ENCODE measurements at regions not wholly inside any gene's neighbourhood (a gene's known extent, or its start where the extent isn't known, plus 50 kb on each side); places are given as distances from the start of the nearest gene placed in this dataset.

DNA sequence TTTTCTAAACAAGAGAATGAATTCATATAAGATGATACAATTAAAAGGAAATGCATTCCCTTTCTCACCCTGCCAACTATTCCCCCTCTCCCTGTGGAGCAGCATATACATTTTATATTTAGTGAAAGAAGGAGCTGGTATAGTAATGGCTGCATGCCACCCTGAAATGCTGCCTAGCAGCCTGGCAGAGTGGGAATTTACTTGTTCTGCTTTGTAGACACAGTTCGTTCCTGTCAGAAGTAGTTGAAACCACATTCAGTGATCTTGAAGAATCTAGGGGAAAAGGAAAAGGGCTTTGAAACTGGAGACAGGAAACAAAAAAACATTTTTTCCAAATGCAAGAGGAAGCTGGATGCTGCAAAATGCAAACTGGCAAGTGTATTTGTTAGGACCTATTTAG, 176.0 kb upstream of the PLEKHA5 start:
- H3K9me3 ChIP-seq: no peaks in the 10 kb centered on the region
- TF ChIP-seq, protein P1, sequence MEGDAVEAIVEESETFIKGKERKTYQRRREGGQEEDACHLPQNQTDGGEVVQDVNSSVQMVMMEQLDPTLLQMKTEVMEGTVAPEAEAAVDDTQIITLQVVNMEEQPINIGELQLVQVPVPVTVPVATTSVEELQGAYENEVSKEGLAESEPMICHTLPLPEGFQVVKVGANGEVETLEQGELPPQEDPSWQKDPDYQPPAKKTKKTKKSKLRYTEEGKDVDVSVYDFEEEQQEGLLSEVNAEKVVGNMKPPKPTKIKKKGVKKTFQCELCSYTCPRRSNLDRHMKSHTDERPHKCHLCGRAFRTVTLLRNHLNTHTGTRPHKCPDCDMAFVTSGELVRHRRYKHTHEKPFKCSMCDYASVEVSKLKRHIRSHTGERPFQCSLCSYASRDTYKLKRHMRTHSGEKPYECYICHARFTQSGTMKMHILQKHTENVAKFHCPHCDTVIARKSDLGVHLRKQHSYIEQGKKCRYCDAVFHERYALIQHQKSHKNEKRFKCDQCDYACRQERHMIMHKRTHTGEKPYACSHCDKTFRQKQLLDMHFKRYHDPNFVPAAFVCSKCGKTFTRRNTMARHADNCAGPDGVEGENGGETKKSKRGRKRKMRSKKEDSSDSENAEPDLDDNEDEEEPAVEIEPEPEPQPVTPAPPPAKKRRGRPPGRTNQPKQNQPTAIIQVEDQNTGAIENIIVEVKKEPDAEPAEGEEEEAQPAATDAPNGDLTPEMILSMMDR (IDR thresholded peaks at IDR 0.05; ENCODE audit: insufficient read depth in 1 of 2, low read depth in 1 of 2, low read length in 1 of 2, severe bottlenecking in 1 of 2, unreplicated experiment in 1 of 2): no peak
- intact Hi-C loops (cut with micrococcal nuclease; ENCODE audit: unreplicated experiment): no loop called here
- no peak overlapping the region for H3K4me3 ChIP-seq (ENCODE audit: low read depth, low read length)
- no peaks in the 10 kb centered on the region for H3K9me3 Mint-ChIP-seq (ENCODE audit: unreplicated experiment)
- H3K27me3 ChIP-seq (replicated peaks; ENCODE audit: control insufficient read depth, insufficient read depth, low read length): no peaks in the 10 kb centered on the region
- H3K4me1 Mint-ChIP-seq (ENCODE audit: low read depth, unreplicated experiment): peaks cover 7% of the 10 kb centered on the region
- no peaks in the 10 kb centered on the region for H3K36me3 ChIP-seq (ENCODE audit: control insufficient read depth, insufficient read depth, low read length)
- no peaks in the 10 kb centered on the region for H3K27me3 Mint-ChIP-seq (ENCODE audit: insufficient read depth, unreplicated experiment)
- DNase-seq: no peak
- CTCF ChIA-PET: no interaction called here
- H3K36me3 Mint-ChIP-seq (ENCODE audit: insufficient read depth, unreplicated experiment): no peaks in the 10 kb centered on the region
- POLR2A ChIA-PET: no interaction called here
- no peak overlapping the region for H3K4me3 Mint-ChIP-seq (ENCODE audit: unreplicated experiment)
- H3K27ac Mint-ChIP-seq (ENCODE audit: unreplicated experiment): no peak overlapping the region
- H3K4me1 ChIP-seq: 0 out of 2 replicates have a peak, but pooled peaks cover 3% of the 10 kb centered on the region
- BruUV-seq (replicated peaks): no TSS peak

DNA sequence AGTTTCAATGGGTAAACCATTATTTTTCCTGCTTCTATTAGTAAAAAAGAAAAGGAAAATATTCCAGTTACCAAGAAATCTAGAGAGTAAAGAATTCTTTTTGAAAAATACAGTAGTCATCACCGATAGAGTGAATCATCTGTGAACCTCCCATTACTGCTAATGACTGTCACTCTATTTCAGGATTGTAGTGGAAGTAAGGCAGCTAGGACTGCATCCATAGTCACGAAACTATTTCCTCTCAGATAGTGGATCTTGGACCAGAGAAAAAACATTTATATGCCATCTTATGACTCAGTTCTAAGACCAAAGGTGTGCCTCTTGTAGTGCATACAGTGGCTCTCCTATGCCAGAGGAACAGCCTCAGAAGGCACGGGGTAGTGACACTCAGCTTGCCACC, 173.9 kb upstream of the PLEKHA5 start:
- H3K27ac Mint-ChIP-seq (ENCODE audit: unreplicated experiment): no peak overlapping the region
- CTCF ChIA-PET: no interaction called here
- no peak overlapping the region for H3K4me3 Mint-ChIP-seq (ENCODE audit: unreplicated experiment)
- Histone ChIP-seq H3K4me3 (ENCODE audit: low read depth, low read length) (no peak overlapping the region), H3K9me3 (no peaks in the 10 kb centered on the region), H3K27me3 (replicated peaks; ENCODE audit: control insufficient read depth, insufficient read depth, low read length) (no peaks in the 10 kb centered on the region), H3K4me1 (0 out of 2 replicates have a peak, but pooled peaks cover 3% of the 10 kb centered on the region), H3K36me3 (ENCODE audit: control insufficient read depth, insufficient read depth, low read length) (no peaks in the 10 kb centered on the region)
- peaks cover 7% of the 10 kb centered on the region for H3K4me1 Mint-ChIP-seq (ENCODE audit: low read depth, unreplicated experiment)
- TF ChIP-seq, protein P1 (IDR thresholded peaks at IDR 0.05; ENCODE audit: insufficient read depth in 1 of 2, low read depth in 1 of 2, low read length in 1 of 2, severe bottlenecking in 1 of 2, unreplicated experiment in 1 of 2): no peak
- H3K9me3 Mint-ChIP-seq (ENCODE audit: unreplicated experiment): no peaks in the 10 kb centered on the region
- intact Hi-C loops (cut with micrococcal nuclease; ENCODE audit: unreplicated experiment): no loop called here
- DNase-seq: no peak
- no peaks in the 10 kb centered on the region for H3K27me3 Mint-ChIP-seq (ENCODE audit: insufficient read depth, unreplicated experiment)
- POLR2A ChIA-PET: no interaction called here
- no TSS peak for BruUV-seq (replicated peaks)
- H3K36me3 Mint-ChIP-seq (ENCODE audit: insufficient read depth, unreplicated experiment): no peaks in the 10 kb centered on the region

- Histone ChIP-seq H3K4me1 (no peaks in the 10 kb centered on the region), H3K36me3 (ENCODE audit: control insufficient read depth, insufficient read depth, low read length) (no peaks in the 10 kb centered on the region), H3K27me3 (replicated peaks; ENCODE audit: control insufficient read depth, insufficient read depth, low read length) (no peaks in the 10 kb centered on the region), H3K4me3 (ENCODE audit: low read depth, low read length) (no peak overlapping the region), H3K9me3 (no peaks in the 10 kb centered on the region)
- TF ChIP-seq, protein P1 (IDR thresholded peaks at IDR 0.05; ENCODE audit: insufficient read depth in 1 of 2, low read depth in 1 of 2, low read length in 1 of 2, severe bottlenecking in 1 of 2, unreplicated experiment in 1 of 2): no peak
- Mint-ChIP-seq H3K36me3 (ENCODE audit: insufficient read depth, unreplicated experiment) (no peaks in the 10 kb centered on the region), H3K4me3 (ENCODE audit: unreplicated experiment) (no peak overlapping the region), H3K27me3 (ENCODE audit: insufficient read depth, unreplicated experiment) (no peaks in the 10 kb centered on the region), H3K27ac (ENCODE audit: unreplicated experiment) (no peak overlapping the region), H3K9me3 (ENCODE audit: unreplicated experiment) (no peaks in the 10 kb centered on the region), H3K4me1 (ENCODE audit: low read depth, unreplicated experiment) (no peaks in the 10 kb centered on the region)
- intact Hi-C loops (cut with micrococcal nuclease; ENCODE audit: unreplicated experiment): no loop called here
- no peak for DNase-seq
- POLR2A ChIA-PET: no interaction called here
- no TSS peak for BruUV-seq (replicated peaks)
- CTCF ChIA-PET: no interaction called here
Observed at GRCh38 chr12:18965203-18965602, 164.3 kb upstream of the PLEKHA5 start.
